Left kidney (tissue), 1 donor: ENCODE measurements at regions not wholly inside any gene's neighbourhood (a gene's known extent, or its start where the extent isn't known, plus 50 kb on each side); places are given as distances from the start of the nearest gene placed in this dataset.

ENCODE experiments used
- DNase-seq: peaks from one replicate; pipeline ENCODE4 v3.0.0-alpha.2; 2013

DNA sequence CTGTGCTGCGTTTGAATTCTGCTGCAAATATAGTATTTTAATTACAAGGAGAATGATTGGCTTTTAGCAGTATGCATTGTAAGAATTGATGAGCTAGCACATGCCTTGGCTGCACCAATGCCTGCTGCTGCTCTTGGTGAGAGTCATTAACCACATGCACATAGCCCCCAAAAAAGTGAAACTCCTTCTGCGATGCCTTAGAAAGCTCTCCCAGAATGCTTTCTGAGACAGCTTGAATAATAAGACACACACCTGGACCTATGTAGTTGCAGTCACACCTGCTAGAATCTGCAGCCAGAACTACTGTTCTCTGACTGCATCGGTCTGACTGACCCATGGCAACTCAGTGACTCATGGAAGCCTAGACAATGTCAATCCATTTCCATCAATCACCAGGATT is 170.1 kb upstream of the DDX18 start:
- DNase-seq, result no peak

DNA sequence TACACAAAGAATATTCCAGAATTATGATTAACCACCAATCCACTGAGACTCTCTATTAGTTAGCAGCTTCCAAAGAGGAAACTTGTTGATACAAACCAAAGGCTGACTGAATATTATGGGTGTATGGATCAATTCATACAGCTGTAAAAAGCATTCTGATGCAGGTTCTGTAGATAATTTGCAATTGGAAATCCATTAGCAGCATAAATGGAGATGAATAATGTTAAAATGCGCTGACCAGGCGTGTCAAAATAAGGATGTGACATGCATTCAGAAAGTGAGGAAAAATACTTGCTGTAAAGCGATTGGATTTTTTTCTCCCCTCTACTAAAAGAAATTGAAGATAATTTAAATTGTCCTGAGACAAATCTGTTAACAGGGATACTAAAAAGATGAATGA is 169.0 kb upstream of the DDX18 start:
- DNase-seq, result no peak

DNA sequence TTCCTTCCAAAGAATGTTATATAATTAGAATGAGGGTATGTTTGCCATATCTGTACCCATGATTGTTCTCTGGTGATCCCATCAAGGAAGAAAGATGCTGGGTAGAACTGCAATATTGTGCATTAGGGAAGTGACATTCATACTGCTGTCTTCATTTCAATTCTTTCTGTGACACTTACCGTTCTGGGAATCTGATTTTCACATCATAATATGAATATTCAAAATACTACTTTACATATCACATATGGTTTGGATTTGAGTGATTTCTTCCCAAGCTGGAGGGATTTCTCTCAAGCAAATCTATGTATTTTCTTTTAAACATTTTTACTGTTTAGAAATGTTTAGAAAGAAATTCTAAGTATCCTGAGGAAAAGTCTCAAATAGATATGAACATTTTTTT is 168.4 kb upstream of the DDX18 start:
- DNase-seq, result no peak

DNA sequence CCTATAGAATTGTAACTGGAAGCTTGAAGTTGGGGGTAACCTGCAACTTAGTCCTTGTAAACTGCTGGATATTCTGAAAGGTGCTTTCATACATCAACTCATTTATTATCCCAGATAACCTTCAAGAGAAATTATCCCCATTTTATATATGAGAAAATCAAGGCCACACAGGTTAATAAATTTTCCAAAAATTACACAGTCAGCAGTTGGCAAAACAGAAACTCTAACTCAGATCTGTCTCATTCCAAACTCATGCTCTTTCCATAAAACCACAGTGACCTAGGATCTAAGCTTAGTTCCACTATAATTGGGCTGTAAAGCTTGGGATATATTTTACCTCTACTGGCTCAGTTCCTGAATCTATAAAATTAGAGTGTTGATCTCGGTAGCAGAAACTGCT is 167.6 kb upstream of the DDX18 start:
- no peak for DNase-seq

DNA sequence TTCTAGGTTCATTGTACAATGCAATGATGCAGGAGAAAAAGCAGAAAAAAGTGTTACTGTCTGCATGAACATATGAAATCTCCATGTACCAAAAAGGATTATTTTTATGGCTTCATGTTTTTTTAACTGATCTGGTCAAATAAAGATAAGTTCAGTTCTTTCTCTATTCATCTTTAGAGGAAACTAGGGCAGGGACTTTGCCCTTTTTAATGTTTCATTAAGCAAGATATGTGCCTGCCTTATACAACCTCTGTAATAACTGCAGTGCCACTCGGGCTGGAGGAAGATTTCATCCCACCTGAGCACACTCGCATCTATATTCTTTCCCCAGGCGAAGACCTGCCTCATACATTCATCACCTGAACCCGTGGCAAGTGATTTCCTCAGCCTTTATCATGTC is 157.9 kb upstream of the DDX18 start:
- no peak for DNase-seq

DNA sequence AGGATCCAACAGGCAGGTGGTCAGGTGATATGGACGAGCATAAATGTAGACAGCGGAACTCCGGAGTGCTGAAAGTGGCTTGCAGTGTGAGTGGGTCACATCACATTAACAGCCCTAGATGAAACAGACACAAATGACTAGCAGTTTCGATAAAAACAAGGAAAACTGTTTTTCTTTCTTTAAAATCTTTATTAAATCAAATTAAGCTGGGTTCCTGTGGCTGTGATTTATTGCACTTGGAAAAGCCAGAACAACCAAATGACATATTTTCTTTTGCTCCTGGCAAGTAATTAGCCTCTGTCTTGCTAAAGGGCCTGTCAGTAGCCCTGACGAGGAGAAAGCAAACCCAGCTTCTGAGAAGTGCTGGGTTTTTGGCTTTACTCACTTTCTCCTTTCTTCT is 152.9 kb upstream of the DDX18 start:
- no peak for DNase-seq

DNA sequence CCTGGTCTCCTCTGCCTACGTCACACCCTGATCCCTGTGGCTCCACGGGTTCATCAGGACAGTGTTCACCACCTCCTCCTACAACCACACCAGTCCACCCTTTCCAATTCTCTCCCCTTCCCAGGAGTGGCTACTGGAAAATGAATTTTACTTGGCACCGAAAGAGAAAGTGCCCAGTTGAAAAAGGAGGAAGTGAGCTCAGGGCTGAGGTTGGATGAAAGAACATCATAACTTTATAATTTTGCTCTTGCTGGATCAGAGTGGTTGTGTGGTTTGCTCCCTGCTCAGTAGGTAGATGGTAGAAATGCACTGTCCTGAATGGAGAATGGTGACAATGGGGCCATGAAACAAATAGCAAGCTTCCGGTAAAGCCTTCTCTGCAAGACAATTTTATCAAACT is 140.3 kb upstream of the DDX18 start:
- DNase-seq, result no peak

DNA sequence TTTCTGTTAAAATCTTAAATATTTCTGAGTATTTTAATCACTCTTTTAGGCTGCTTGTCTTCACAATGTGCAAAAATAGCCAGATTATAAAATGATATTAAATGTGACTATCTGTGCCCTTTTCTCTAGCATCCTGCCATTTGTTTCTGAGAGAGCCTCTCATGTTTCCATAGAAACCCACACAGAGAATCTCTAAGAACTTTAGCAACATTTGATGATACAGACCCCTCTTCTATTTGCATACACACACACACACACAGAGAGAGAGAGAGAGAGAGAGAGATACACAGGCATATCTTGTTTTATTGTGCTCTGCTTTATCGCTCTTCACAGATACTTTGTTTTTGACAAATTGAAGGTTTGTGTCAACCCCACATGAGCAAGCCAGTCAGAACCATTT is 134.5 kb upstream of the DDX18 start:
- no peak for DNase-seq

DNA sequence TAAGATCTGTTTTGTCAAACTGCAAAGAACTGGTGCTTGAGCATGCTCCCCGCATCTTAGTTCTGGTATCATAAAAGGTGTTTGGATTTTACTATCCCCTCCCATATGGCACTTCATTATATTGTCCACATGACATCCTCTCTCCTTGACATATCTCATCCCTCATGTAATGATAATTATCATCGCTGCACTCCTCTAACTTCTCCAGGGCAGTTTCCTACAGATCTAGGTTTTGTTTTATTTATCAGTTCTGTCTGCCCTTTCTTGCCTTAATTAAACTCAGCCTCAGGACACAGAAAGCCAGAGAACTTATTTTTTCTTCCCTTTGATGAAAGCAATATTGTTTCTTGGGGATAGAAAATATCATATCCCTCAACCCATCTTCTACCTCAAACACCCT is 129.6 kb upstream of the DDX18 start:
- DNase-seq, result no peak

DNA sequence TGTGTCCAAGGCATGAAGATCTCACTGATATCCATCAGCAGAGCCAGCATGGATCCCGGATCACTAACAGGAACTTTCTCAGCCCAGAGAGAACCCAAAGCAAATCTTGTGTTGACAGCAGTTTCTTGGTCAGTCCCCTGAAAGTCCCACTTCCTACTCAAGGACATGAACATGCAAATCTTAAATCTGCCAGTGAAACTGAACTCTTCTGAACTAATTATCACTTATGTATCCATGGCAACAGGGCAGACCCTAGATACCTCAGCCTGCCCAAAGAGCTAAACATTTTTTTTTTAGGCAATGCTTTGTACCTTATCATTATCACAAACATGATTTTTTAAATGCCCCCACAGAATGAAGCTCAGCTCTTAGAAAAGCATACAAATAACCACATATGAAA is 127.8 kb upstream of the DDX18 start:
- DNase-seq, result no peak

DNA sequence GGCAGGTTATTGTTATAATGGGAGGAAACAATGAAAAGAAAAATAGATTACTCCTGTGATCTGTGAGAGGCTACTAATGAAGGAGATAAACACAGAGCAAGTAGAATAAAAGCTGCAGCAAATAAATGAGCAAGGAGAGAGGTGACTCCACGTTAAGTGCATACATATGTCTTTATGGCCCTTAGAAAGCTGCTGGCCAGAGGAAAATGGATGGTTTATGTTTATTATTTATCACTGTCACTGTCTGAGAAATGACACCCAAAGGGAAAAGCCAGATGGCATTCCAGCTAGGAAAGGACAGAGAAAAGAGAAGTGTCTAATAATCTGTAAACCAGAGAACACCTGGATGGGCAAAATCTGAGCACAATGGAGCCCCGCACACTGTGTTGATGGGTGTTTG is 122.9 kb upstream of the DDX18 start:
- no peak for DNase-seq

DNA sequence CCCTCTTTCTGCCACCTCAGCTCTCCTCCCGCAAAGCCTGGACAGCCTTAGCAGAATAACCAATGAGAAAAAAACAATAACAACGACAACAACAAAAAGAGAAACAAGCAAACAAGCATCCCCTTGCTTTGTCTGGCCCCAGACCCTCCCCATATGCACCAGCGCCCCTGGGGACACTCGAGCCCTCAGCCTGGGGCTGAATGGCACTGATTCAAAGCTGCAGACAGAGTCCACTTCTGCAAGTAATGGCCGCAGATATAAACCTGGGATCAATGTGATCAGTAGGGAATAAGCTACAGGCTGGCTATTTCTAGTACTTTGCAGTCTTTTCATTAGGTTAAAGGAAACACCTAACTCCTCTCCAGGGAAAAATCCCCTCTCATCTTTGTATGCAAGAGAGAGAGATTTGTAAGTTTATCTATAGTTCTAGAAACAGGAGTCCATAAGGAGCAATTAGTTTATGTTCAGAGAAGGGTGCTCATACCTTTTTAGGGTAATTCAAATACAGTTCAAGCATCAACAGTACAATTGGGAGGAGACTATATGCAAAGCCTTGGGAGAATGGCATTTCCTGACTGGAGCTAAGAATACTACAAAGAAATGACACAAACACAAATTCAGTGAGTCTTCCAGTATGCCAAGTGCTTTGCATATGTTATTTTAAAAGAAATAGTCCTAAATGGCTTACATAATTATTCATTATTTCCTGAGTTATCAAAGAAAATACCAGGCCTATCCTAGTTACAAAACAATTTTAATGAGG is 122.3 kb upstream of the DDX18 start:
- DNase-seq, result no peak

DNA sequence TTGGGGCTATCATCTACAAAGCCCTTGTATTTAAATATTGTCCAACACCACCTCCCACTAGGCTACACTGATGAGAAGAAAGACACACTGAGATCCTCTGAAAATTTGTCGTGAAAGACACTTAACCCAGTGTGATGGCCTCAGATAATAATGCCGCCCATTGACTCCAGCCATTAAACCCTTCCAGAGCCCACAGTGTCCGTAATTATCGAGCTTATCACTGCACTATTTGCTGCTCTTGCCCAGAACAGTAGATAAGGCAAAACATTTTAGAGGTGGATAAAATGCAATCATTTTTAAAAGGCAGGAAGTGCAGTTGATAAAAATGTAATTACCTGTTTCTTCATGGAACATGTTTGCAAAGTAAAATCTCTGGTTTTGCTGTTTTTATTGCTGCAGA is 121.3 kb upstream of the DDX18 start:
- DNase-seq, result no peak

DNA sequence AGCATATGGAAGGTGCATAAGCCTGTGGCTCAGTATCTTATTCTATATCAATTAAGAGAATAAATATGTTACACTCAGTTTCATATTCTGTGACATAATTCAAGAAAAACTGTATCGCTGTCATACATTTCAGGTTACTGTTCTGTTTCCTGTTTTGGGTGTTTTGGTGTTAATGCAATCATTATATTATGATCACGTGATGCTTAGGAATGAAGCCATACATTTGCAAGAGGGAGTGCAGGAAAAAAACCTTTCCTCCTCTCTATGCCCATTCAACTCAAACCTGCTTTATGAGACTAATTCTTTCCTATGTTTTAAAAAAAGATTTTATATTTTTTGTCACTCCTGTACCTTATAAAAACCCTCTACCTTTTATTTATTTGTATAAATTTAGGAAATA is 120.8 kb upstream of the DDX18 start:
- DNase-seq, result no peak

DNA sequence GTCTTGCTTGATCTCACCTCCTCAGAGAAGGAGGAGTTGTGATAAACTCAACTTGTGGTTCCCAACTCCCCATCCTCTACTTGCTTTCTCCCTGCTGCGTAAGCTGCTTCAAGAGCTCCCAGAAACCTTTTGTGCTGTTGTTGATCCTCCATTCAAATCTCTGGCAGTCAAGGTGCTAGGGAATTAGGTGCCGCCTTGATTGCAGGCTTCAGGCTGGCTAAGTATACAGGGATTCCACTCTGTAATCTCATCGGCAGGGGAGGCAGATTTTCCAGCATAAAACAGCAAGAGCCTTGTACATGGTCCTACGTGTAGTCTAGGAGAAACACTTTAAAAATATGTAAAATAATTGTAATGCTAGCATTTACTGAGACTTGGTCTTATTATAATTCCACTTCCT is 116.2 kb upstream of the DDX18 start:
- DNase-seq, result no peak

DNA sequence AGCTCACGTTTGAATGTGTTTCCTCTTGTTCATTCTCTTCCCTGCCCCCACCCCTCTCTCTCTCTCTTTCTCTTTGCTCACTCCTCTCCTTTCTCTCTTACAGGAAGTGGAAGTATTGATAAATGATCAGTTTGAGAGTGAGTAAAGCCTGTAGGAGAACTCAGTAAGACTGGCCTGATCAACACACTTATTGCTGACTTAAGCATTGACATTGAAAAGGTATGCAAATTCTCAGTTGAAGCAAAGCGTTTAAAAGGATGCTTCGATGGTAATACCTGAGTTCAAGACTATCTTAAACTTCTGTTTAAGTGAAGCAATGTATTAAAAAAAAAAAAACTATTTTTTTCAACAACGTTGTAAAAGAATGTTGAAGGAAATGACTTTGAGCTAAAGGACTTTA is 115.7 kb upstream of the DDX18 start:
- DNase-seq, result no peak

DNA sequence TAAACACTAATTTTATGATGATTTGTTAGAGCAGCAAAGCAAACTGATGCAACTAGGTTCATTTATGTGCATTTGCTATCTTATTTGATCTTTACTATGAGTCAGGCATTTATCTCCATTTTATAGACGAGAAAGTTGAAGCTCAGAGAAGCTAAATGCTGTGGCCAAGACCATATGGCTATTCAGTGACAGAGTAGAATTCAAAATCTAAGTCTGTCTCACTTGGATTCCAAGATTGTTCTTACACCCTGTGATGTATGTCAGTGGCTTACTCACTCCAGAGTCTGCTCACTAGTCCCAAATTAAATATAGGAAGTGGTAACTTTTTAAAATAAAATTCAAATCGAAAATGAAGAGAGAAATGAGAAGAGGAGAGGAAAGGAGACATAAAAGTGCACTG is 114.0 kb upstream of the DDX18 start:
- DNase-seq, result no peak

DNA sequence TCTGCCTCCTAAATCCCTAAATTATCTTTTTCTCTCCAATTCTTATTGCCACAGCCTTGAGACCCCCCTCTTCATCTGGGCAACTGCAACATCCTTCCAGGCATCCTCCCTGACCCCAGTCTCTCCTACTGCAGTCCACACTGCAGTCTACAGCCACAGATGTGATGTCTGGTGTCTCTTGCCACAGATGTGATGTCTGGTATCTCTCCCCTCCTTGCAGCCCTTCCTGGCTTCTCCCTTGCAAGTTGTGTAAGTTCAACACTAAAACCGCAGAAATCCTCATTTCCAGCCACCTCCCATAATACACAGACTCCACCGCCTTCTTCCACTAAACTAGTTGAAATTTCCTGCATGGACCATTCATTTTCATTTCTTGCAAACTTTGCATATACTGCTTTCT is 113.1 kb upstream of the DDX18 start:
- DNase-seq, result no peak

DNA sequence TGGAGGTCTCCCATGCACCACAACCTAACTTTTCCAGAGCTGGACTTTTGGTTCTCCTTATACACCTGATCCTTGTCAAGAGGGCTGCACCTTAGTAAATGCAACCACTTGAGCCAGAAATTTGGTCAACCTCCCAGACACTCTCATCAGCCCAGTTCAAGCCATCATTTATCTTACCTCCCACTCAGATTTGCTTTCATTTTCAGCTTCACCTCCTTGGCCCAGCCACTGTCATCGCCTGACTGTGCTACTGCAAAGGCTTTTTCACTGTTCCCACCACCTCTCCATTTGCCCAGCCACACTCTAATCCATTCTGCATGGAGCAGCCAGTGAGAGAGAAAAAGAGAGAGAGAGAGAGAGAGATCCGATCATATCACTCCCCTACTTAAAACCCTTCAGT is 112.4 kb upstream of the DDX18 start:
- no peak for DNase-seq

DNA sequence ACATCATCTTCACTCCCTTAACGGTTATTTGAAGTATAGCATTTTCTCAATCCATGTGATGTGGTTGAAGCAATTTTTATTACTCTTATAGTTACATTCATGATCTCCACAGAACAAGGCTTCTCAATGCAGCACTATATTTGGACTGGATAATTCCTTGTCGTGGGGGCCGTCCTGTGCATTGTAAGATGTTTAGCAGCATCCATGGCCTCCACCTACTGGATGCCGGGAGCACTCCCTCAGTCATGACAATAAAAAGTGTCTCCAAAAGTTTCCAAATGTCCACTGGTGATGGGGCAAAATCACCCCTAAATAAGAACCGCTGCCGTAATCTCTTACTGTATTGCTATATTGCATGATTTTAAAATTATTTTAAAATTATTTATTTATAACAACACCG is 110.6 kb upstream of the DDX18 start:
- no peak for DNase-seq

DNA sequence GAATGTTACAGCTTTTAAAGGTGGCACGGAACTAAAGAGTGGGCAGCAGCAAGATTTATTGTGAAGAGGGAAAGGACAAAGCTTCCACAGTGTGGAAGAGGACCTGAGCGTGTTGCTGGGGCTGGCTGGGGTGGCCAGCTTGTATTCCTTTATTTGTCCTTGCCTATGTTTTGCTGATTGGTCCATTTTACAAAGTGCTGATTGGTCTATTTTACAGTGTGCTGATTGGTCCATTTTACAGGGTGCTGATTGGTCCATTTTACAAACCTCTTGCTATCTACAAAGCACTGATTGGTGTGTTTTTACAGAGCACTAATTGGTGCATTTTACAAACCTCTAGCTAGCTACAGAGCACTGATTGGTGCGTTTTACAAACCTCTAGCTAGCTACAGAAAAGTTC is 109.7 kb upstream of the DDX18 start:
- no peak for DNase-seq

DNA sequence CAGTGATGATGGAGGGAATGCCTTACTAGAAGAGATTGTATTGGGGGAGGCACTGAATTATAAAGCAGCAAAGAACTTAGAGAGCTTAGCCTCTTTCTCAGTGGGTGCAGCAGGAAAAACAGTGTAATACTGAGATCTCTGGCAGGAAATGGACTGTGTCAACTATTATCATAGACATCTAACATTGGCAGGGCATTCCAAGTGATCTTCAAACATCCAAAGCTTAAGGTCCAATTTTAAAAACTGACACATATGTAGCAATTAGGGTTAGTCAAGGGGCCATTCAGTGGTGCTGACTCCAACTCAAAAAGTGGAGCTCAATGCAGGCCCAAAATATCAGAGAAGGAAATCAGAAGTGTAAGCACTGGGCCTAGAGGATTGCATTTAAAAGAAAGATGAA is 106.6 kb upstream of the DDX18 start:
- DNase-seq, result no peak

DNA sequence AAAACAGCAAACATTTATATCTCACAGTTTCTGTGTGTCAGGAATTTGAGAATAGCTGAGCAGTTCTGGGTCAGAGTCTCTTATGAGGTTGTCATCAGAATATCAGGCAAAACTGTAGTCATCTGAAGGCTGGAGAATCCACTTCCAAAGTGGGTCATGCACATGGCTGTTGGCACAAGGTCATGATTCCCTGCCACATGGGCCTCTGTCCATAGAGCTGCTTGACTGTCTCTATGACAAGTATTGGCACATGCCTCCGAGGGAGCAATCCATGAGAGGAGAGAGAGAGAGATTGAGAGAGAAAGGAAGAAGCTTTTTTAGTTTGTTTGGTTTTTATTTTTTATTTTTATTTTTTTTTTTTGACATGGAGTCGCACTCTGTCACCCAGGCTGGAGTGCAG is 101.8 kb upstream of the DDX18 start:
- no peak for DNase-seq

DNA sequence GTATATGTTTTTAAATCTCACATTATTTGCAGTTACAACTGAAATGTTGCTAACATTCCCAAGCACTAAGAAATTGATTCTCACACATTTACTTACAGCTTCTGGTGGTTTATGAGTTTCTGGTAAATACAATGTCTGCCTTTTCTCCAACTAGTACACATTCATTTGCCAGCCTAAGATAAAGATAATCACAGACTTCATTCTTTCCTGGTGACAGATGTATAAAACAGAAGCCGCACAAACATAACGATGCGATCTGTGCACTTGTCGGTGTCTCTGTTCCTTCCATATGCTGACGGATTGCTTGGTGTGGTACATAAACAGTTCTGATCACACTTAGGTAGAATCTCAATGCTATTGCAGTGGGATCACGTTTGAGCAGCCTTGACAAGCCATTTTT is 100.4 kb upstream of the DDX18 start:
- no peak for DNase-seq
